MM.1S (cell line): ENCODE measurements at regions not wholly inside any gene's neighbourhood (a gene's known extent, or its start where the extent isn't known, plus 50 kb on each side); places are given as distances from the start of the nearest gene placed in this dataset.

Experiments
- DNase-seq: peaks from one replicate; pipeline ENCODE4 v3.0.0-alpha.2; 2015
- H2AFZ ChIP-seq: fragments of 300-600 bp; sonication (generic); 2 replicates; pipeline ENCODE4 v1.6.0; 2016; ENCODE audit warnings: antibody characterized with exemption, low read length
- H3F3A ChIP-seq: fragments of 300-600 bp; sonication (generic); 2 replicates; pipeline ENCODE4 v1.6.1; 2016; ENCODE audit warnings: mild to moderate bottlenecking, antibody characterized with exemption, low read length, moderate library complexity, mixed read lengths; ENCODE audit not compliant: insufficient read depth
- H3K27ac ChIP-seq: fragments of 300-600 bp; sonication (generic); 2 replicates; pipeline ENCODE4 v1.5.1; 2016; ENCODE audit warnings: mild to moderate bottlenecking, low read length
- H3K27me3 ChIP-seq: fragments of 300-600 bp; sonication (generic); replicated peaks from 2 replicates; pipeline ENCODE4 v1.6.0; 2016; ENCODE audit warnings: low read length; ENCODE audit not compliant: insufficient read depth
- H3K36me3 ChIP-seq: fragments of 300-600 bp; sonication (generic); replicated peaks from 2 replicates; pipeline ENCODE4 v1.6.1; 2016; ENCODE audit warnings: mild to moderate bottlenecking, low read length, mixed read lengths; ENCODE audit not compliant: insufficient read depth
- H3K4me1 ChIP-seq: fragments of 300-600 bp; sonication (generic); 2 replicates; pipeline ENCODE4 v1.6.1; 2016; ENCODE audit warnings: low read length, mixed read lengths
- H3K4me2 ChIP-seq: fragments of 300-600 bp; sonication (generic); 2 replicates; pipeline ENCODE4 v1.6.0; 2016; ENCODE audit warnings: low read depth, low read length
- H3K4me3 ChIP-seq: fragments of 300-600 bp; sonication (generic); 2 replicates; pipeline ENCODE4 v1.5.1; 2016; ENCODE audit warnings: low read length, mixed read lengths
- H3K79me2 ChIP-seq: fragments of 300-600 bp; sonication (generic); 2 replicates; pipeline ENCODE4 v1.6.1; 2016; ENCODE audit warnings: mixed run types, low read length, mixed read lengths
- H3K9ac ChIP-seq: fragments of 300-600 bp; sonication (generic); 2 replicates; pipeline ENCODE4 v1.6.1; 2016; ENCODE audit warnings: low read length, mixed read lengths
- H3K9me2 ChIP-seq: fragments of 300-600 bp; sonication (generic); replicated peaks from 2 replicates; pipeline ENCODE4 v1.6.1; 2016; ENCODE audit warnings: mild to moderate bottlenecking, low read length, mixed read lengths; ENCODE audit not compliant: insufficient read depth
- H3K9me3 ChIP-seq: fragments of 300-600 bp; sonication (generic); replicated peaks from 2 replicates; pipeline ENCODE4 v1.6.1; 2016; ENCODE audit warnings: mild to moderate bottlenecking, low read length, mixed read lengths; ENCODE audit not compliant: insufficient read depth
- H4K20me1 ChIP-seq: fragments of 300-600 bp; sonication (generic); 2 replicates; pipeline ENCODE4 v1.6.1; 2016; ENCODE audit warnings: mild to moderate bottlenecking, low read length, moderate library complexity, mixed read lengths; ENCODE audit not compliant: insufficient read depth
- CTCF ChIP-seq: fragments of 300-600 bp; sonication (generic); IDR thresholded peaks from 2 replicates; pipeline ENCODE4 v1.5.1; 2016; ENCODE audit warnings: antibody characterized with exemption, low read length, mixed read lengths
- EZH2 ChIP-seq: fragments of 300-600 bp; sonication (generic); optimal IDR thresholded peaks from 2 replicates; pipeline ENCODE3; 2017; ENCODE audit warnings: low read depth, mild to moderate bottlenecking, antibody characterized with exemption, low read length, mixed read lengths
- EZH2phosphoT487 ChIP-seq: fragments of 300-600 bp; sonication (generic); IDR thresholded peaks from 2 replicates; pipeline ENCODE4 v1.6.1; 2018; ENCODE audit warnings: antibody characterized with exemption, low read length

GRCh38 chr7:45975367-45975766, 54.3 kb upstream of the IGFBP3 start:
- Histone ChIP-seq H3K4me2 (no peak overlapping the region), H3K9me2 (no peaks in the 10 kb centered on the region)
- no peak for TF ChIP-seq EZH2
- no peak for TF ChIP-seq EZH2phosphoT487
- no peak for TF ChIP-seq CTCF

GRCh38 chr7:45974540-45975360, 53.7 kb upstream of the IGFBP3 start:
- DNase-seq, result no peak
- no peaks in the 10 kb centered on the region for H4K20me1 ChIP-seq
- H2AFZ ChIP-seq, result no peak overlapping the region
- no peaks in the 10 kb centered on the region for H3K9me2 ChIP-seq
- H3K36me3 ChIP-seq, result no peaks in the 10 kb centered on the region
- H3K9ac ChIP-seq, result no peak overlapping the region
- H3K79me2 ChIP-seq, result no peaks in the 10 kb centered on the region
- no peaks in the 10 kb centered on the region for H3K9me3 ChIP-seq
- H3K4me3 ChIP-seq, result no peak overlapping the region
- no peak overlapping the region for H3K4me2 ChIP-seq
- H3K27ac ChIP-seq, result no peak overlapping the region
- peaks cover 24% of the 10 kb centered on the region for H3K4me1 ChIP-seq
- H3K27me3 ChIP-seq, result no peaks in the 10 kb centered on the region
- TF ChIP-seq EZH2phosphoT487, result no peak
- no peak for TF ChIP-seq EZH2
- 0 out of 2 replicates have a peak, but pooled peaks cover 7% of the 10 kb centered on the region for H3F3A ChIP-seq

More at GRCh38 chr7:45975367-45975766, 54.3 kb upstream of the IGFBP3 start:
- Histone ChIP-seq H3K79me2 (no peaks in the 10 kb centered on the region), H3K9me3 (no peaks in the 10 kb centered on the region), H3K27me3 (no peaks in the 10 kb centered on the region), H3F3A (0 out of 2 replicates have a peak, but pooled peaks cover 7% of the 10 kb centered on the region), H3K4me3 (no peak overlapping the region), H3K36me3 (no peaks in the 10 kb centered on the region), H3K27ac (no peak overlapping the region), H3K9ac (no peak overlapping the region), H2AFZ (no peak overlapping the region), H3K4me1 (peaks cover 24% of the 10 kb centered on the region), H4K20me1 (no peaks in the 10 kb centered on the region)
- DNase-seq, result no peak

- peaks cover 17% of the 10 kb centered on the region for H3K4me1 ChIP-seq
Measured at GRCh38 chr7:45973725-45974532, 52.9 kb upstream of the IGFBP3 start.

More at GRCh38 chr7:45973725-45974532, 52.9 kb upstream of the IGFBP3 start:
- Histone ChIP-seq H3K27ac (no peak overlapping the region), H3K9ac (no peak overlapping the region), H3K9me2 (no peaks in the 10 kb centered on the region), H4K20me1 (no peaks in the 10 kb centered on the region), H3K79me2 (no peaks in the 10 kb centered on the region), H3K9me3 (no peaks in the 10 kb centered on the region), H3K27me3 (no peaks in the 10 kb centered on the region), H3K4me2 (no peak overlapping the region), H2AFZ (no peak overlapping the region), H3K4me3 (no peak overlapping the region), H3K36me3 (no peaks in the 10 kb centered on the region), H3F3A (0 out of 2 replicates have a peak, but pooled peaks cover 6% of the 10 kb centered on the region)
- DNase-seq, result no peak
- TF ChIP-seq EZH2phosphoT487, result no peak
- TF ChIP-seq EZH2, result no peak
- no peak for TF ChIP-seq CTCF
